ENCODE measurements at regions not wholly inside any gene's neighbourhood (a gene's known extent, or its start where the extent isn't known, plus 50 kb on each side); places are given as distances from the start of the nearest gene placed in this dataset.

GRCh38 chr11:27205250-27205649, 157.8 kb downstream of the CCDC34 start:
- Histone ChIP-seq H3K9me3 (ENCODE audit: insufficient read depth, low read length, severe bottlenecking) (no peaks in the 10 kb centered on the region), H3K27me3 (ENCODE audit: insufficient read depth, low read length, poor library complexity) (no peaks in the 10 kb centered on the region), H4K20me1 (ENCODE audit: insufficient read depth, low read length) (no peaks in the 10 kb centered on the region), H3K27ac (ENCODE audit: low read length) (no peak overlapping the region), H3K36me3 (ENCODE audit: insufficient read depth, low read length) (no peaks in the 10 kb centered on the region), H3K4me2 (ENCODE audit: insufficient read depth, low read length) (no peak overlapping the region), H3K4me3 (ENCODE audit: low read depth in 1 of 2, low read length in 2 of 2) (no peak overlapping the region), H3K79me2 (ENCODE audit: insufficient read depth, low read length) (no peaks in the 10 kb centered on the region), H3K4me1 (ENCODE audit: insufficient read depth, low read length) (no peaks in the 10 kb centered on the region), H3K9ac (ENCODE audit: low read depth, low read length) (no peak overlapping the region), H2AFZ (ENCODE audit: low read depth, low read length) (no peak overlapping the region)
- no peak for DNase-seq
- no peak for TF ChIP-seq EZH2 (IDR thresholded peaks at IDR 0.05; ENCODE audit: borderline replicate concordance, low read depth, low read length, severe bottlenecking)
- TF ChIP-seq CTCF (IDR thresholded peaks at IDR 0.05; ENCODE audit: borderline replicate concordance, extremely low read depth, low read length, poor library complexity, severe bottlenecking) = no peak
- ATAC-seq (ENCODE audit: insufficient read depth, low read depth) = no peak

DNA sequence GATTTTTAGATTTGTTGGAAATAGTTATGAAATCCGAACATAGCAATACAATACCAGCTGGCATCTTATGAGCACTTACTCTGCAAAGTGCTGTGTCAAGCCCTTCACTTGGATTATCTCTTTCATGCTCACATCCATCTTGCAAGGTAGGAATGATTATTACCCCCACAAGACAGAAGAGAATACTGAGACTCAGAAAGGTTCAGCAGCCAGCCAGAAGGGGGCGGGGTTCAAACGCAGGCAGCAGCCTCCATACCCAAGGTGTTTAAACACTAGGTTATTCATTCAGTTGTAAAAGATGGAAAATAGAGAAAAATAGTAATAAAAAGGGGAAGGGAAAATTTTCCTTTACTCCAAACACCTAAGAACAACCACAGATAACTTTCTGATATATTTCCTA, 158.5 kb downstream of the CCDC34 start:
- H3K4me1 ChIP-seq (ENCODE audit: insufficient read depth, low read length) = no peaks in the 10 kb centered on the region
- H3K27me3 ChIP-seq (ENCODE audit: insufficient read depth, low read length, poor library complexity) = no peaks in the 10 kb centered on the region
- H4K20me1 ChIP-seq (ENCODE audit: insufficient read depth, low read length) = no peaks in the 10 kb centered on the region
- no peak overlapping the region for H3K4me2 ChIP-seq (ENCODE audit: insufficient read depth, low read length)
- H2AFZ ChIP-seq (ENCODE audit: low read depth, low read length) = no peak overlapping the region
- H3K9me3 ChIP-seq (ENCODE audit: insufficient read depth, low read length, severe bottlenecking) = no peaks in the 10 kb centered on the region
- H3K79me2 ChIP-seq (ENCODE audit: insufficient read depth, low read length) = no peaks in the 10 kb centered on the region
- no peaks in the 10 kb centered on the region for H3K36me3 ChIP-seq (ENCODE audit: insufficient read depth, low read length)
- ATAC-seq (ENCODE audit: insufficient read depth, low read depth) (no peak), DNase-seq (no peak)
- TF ChIP-seq EZH2 (IDR thresholded peaks at IDR 0.05; ENCODE audit: borderline replicate concordance, low read depth, low read length, severe bottlenecking) (no peak), CTCF (IDR thresholded peaks at IDR 0.05; ENCODE audit: borderline replicate concordance, extremely low read depth, low read length, poor library complexity, severe bottlenecking) (no peak)
- H3K27ac ChIP-seq (ENCODE audit: low read length) = no peak overlapping the region
- no peak overlapping the region for H3K9ac ChIP-seq (ENCODE audit: low read depth, low read length)
- no peak overlapping the region for H3K4me3 ChIP-seq (ENCODE audit: low read depth in 1 of 2, low read length in 2 of 2)

GRCh38 chr11:27203077-27203647, 159.9 kb downstream of the CCDC34 start:
- no peaks in the 10 kb centered on the region for H3K4me1 ChIP-seq (ENCODE audit: insufficient read depth, low read length)
- H3K27ac ChIP-seq (ENCODE audit: low read length) = no peak overlapping the region
- H3K4me3 ChIP-seq (ENCODE audit: low read depth in 1 of 2, low read length in 2 of 2) = no peak overlapping the region
- H3K9ac ChIP-seq (ENCODE audit: low read depth, low read length) = no peak overlapping the region
- no peak for ATAC-seq (ENCODE audit: insufficient read depth, low read depth)
- H3K36me3 ChIP-seq (ENCODE audit: insufficient read depth, low read length) = no peaks in the 10 kb centered on the region
- no peak for TF ChIP-seq CTCF (IDR thresholded peaks at IDR 0.05; ENCODE audit: borderline replicate concordance, extremely low read depth, low read length, poor library complexity, severe bottlenecking)
- TF ChIP-seq EZH2 (IDR thresholded peaks at IDR 0.05; ENCODE audit: borderline replicate concordance, low read depth, low read length, severe bottlenecking) = no peak
- no peak for DNase-seq
- no peaks in the 10 kb centered on the region for H3K27me3 ChIP-seq (ENCODE audit: insufficient read depth, low read length, poor library complexity)
- no peaks in the 10 kb centered on the region for H3K79me2 ChIP-seq (ENCODE audit: insufficient read depth, low read length)
- H3K9me3 ChIP-seq (ENCODE audit: insufficient read depth, low read length, severe bottlenecking) = no peaks in the 10 kb centered on the region
- H4K20me1 ChIP-seq (ENCODE audit: insufficient read depth, low read length) = no peaks in the 10 kb centered on the region
- H3K4me2 ChIP-seq (ENCODE audit: insufficient read depth, low read length) = no peak overlapping the region
- H2AFZ ChIP-seq (ENCODE audit: low read depth, low read length) = no peak overlapping the region
